ENCODE measurements at regions not wholly inside any gene's neighbourhood (a gene's known extent, or its start where the extent isn't known, plus 50 kb on each side); places are given as distances from the start of the nearest gene placed in this dataset.

GRCh38 chr7:155964543-155964942 lies 152.3 kb upstream of the SHH start:
- no peak for TF ChIP-seq POLR2AphosphoS5 (IDR thresholded peaks at IDR 0.05)
- TF ChIP-seq POLR2A (IDR thresholded peaks at IDR 0.05), result no peak
- no peak for TF ChIP-seq CTCF (IDR thresholded peaks at IDR 0.05 in 8 of 11, conservative IDR thresholded peaks at IDR 0.05 in 3 of 11)
